ENCODE measurements at regions not wholly inside any gene's neighbourhood (a gene's known extent, or its start where the extent isn't known, plus 50 kb on each side); places are given as distances from the start of the nearest gene placed in this dataset.

GRCh38 chr18:38963943-38964660 is 1398.5 kb upstream of the CELF4 start:
- DNase-seq = no peak

GRCh38 chr18:38961880-38962279 is 1396.3 kb upstream of the CELF4 start:
- DNase-seq = no peak

DNA sequence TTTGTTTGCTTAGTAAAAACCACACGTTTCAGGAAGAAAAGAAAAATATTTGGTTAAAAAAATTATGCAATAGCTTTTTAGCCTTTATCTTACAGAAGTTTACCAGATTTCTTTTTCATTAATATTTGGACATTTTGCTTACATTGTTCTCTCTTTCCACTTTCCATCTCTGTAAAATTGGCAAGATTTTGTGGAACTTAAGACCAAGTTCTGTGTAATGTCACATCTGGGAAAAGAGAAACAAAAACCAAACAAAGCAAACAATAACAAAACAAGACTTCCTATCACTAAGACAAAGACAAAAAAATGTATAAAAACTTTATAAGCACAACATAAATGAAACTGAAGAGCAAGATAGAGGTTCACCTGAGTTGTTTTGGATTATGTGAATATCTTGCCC is 1392.1 kb upstream of the CELF4 start:
- DNase-seq = no peak

- DNase-seq = no peak
These were observed 1390.5 kb upstream of the CELF4 start for GRCh38 chr18:38956068-38956467.

GRCh38 chr18:38951633-38952032 is 1386.0 kb upstream of the CELF4 start:
- no peak for DNase-seq

DNA sequence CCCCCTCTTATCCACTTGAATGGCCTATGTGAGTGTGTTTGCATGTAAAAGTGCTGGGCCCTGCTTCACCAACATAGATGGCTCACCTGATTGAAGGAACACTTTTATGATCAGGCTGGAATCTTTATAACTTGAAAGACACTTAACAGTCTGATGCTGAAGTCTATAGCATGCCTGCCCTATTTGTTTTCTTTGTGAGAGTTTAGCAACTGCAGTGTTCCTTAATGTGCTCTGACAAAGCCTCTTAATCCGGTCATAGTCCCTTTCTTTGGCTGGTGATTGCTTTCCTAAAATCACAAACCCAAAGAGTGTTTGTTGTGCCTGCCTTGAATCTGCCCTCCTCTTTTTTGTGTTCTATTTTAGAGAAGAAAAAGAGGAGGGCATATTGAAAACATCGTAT is 1382.8 kb upstream of the CELF4 start:
- DNase-seq = no peak

DNA sequence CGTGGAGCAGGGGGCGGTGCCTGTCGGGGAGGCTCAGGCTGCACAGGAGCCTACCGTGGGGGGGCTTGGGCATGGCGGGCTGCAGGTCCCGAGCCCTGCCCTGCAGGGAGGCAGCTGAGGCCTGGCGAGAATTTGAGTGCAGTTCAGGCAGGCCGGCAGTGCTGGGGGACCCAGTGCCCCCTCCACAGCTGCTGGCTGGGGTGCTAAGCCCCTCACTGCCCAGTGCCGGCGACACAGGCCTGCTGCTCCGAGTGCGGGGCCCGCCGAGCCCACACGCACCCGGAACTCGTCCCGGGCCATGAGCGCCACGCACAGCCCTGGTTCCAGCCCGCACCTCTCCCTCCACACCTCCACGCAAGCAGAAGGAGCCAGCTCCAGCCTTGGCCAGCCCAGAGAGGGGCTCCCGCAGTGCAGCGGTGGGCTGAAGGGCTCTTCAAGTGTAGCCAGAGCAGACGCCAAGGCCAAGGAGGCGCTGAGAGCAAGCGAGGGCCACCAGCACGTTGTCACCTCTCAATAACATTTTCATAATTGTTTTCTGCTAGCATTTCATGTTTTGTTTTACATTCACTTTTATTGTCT is 1378.9 kb upstream of the CELF4 start:
- no peak for DNase-seq

GRCh38 chr18:38941711-38942561 is 1376.3 kb upstream of the CELF4 start:
- DNase-seq = no peak

- DNase-seq = peak; percentile 89
These were observed 1375.4 kb upstream of the CELF4 start for GRCh38 chr18:38940863-38941531.

- DNase-seq = no peak
These were observed 1374.9 kb upstream of the CELF4 start for GRCh38 chr18:38940475-38940862.

DNA sequence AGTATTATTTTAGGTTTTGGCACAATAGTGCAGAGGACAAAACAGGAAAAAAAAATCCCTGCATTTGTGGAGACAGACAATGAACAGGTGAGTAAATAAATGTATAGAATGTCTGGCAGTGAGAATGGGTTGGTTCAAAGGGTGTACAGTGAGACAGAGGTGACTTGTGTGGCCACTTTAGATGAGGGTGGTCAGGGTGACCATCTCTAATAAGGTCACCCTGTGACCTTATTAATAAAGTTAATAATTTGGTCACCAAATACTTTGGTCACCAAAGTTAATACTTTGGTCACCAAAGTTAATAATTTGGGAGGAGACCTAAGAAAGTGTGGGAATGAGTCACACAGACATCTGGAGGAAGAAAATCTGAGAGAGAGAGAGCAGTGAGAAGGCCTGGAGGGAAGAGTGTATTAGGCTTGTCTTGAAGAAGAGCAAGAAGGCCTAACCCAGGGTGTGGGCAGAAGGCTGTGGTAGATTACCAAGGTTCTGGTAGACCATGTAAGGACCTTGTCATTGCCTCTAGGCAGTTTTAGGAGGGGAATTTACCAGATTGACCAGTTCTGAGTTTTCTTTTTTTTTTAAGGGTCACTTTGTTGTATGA is 1368.4 kb upstream of the CELF4 start:
- no peak for DNase-seq

DNA sequence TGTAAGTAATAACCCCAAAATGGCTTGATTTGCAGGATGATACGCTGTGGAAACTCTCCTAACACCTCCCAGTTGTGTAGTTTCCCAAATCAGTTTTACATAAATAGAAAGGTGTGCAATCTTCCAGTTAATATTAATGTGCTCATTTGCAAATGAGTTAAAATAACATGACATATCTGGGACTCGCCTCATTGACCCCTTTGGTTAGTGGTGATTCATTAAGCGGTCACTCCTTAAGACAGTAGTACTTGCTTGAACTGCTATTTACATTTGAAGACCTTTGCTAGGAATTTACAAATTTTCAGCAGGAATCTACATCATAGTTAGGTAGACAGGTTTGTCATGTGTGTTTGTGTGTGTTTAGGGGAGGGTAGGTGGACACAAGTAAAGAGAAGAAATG is 1367.7 kb upstream of the CELF4 start:
- DNase-seq = no peak

DNA sequence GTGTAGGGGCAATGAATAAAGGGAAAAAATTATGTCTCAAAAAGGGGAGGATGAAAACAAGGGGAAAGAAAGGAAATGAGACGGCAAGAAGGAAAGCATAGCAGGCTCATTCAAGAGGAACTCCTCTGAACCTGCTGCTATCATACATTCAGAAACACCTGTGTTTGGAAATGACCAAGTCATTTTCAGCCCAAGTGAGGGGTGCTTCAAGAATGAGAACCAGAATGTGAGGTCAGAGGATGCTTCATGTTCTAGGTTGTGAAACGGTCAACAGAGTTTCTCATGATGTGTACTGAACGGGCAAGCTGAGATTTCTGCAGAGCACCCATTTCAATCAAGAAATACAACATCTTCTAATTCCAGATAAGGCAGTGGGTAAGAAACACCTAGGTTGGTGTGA is 1367.2 kb upstream of the CELF4 start:
- no peak for DNase-seq

- no peak for DNase-seq
These were observed 1366.1 kb upstream of the CELF4 start for GRCh38 chr18:38931754-38932050.

- no peak for DNase-seq
These were observed 1365.5 kb upstream of the CELF4 start for GRCh38 chr18:38930881-38931753.

- DNase-seq = no peak
These were observed 1357.9 kb upstream of the CELF4 start for GRCh38 chr18:38923540-38923939.

DNA sequence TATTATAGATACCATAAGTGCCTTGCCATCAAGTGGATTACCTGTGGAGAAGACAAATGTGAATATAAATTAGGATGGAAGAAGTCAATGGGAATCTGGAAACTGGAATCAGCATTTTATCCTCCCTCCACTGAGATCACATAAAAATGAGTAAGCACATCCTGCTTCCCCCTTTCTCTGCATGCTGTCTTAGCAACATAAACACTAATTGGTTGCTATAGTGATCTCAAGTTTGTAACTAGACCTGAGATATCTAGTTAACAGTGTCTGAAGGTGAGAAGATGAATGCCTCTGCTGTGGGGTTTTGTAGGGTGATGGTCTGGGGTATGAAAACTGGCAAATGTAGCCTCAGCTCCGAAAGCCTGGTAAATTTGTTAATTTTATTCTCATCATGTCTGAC is 1357.5 kb upstream of the CELF4 start:
- no peak for DNase-seq

DNA sequence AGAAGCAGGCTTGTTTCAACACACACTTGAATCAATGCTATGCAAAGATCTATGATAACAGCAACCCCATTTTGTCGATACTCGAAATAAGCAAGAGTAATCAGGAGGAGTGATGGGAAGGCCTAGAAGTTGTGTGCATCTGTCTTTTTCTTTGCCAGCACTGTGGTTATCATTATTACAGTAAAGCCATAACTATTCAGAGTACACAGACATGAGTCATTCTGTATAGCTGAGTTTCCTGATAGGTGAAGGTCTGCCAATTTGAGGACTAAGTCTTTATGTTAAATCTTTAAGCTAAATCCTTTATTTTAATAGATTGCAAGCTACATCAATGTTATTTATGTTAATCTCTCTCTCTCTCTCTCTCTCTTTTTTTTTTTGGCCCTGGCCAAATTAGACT is 1344.4 kb upstream of the CELF4 start:
- no peak for DNase-seq

DNA sequence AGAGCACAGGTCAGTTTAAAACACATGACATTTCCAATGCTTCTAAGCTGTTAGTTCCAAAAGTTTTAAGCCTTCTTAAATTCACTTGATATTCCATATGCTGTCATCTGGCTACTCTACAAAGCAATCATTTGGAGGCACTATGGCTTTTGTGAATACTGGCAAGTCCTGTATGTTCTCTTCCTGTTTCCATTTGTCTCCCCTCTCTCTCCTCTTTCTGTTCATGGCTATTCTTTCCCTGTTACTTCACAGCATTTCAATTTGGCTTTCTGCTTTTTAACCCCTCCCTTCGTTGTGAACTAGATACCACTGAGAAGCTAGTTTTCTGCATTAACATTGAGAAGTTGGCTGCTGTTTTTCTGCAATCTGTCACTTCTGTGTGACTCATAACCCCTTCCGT is 1337.2 kb upstream of the CELF4 start:
- DNase-seq = no peak

DNA sequence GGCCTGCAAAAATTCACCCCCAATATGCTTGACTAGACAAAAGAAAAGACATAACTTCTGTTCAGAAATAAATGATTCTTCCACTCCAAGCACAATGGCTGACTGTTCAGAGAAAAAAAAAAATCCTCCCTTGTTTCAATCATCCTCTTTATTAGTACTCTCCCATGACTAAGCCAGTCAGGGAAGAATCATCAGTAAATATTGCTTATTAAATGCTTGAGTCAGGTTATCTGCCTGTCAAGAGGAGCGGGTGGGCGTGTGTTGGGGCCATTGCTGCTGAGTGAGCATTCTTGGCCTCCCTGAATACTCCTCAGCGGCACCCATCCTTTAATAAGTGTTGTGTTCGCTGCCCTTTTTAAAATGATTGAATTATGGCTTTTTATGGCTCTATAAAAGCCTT is 1334.8 kb upstream of the CELF4 start:
- DNase-seq = no peak

DNA sequence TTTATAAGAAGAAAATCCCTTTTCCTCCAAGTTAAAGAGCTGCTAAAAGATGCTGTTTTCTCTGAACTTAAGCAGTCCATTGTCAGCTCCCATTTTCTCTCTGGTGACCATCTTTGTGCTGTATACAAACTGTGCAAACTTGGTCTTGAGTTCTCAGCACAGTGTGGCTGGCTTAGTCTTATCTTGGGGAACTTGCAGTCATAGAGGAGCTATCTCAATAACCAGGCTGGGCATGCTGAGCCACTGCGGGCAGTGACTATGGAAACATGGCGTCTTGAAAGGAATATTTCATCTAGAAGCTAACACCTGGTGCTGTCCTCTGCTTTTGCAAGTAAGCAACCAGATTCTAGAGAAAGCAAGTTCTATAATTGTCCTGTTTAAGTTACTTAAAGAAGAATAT is 1334.4 kb upstream of the CELF4 start:
- no peak for DNase-seq

DNA sequence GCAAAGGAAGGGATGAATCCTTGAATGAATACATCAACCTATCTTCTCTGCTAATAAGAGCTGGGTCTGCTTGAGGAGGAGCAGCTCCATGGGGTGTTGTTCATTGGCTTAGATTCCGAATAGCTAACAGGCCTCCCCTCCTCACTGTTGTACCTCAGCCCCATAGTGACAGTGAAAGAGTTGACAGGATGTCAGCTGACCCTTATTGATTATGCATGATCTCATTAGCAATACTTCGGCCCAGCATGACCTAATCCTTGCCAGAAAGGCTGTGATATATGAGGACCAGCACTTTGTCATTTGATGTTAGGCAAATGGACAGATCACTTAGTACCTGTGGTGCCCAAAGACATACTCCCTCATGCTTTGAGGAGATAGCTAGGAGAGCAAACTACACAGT is 1333.7 kb upstream of the CELF4 start:
- DNase-seq = no peak
